ENCODE measurements at regions not wholly inside any gene's neighbourhood (a gene's known extent, or its start where the extent isn't known, plus 50 kb on each side); places are given as distances from the start of the nearest gene placed in this dataset.
A peak's percentile ranks its signal among the peaks of the same experiment; 100 is the strongest.

- DNase-seq: no peak
Measured at GRCh38 chr1:181341026-181341632, 142.2 kb upstream of the CACNA1E start.

DNA sequence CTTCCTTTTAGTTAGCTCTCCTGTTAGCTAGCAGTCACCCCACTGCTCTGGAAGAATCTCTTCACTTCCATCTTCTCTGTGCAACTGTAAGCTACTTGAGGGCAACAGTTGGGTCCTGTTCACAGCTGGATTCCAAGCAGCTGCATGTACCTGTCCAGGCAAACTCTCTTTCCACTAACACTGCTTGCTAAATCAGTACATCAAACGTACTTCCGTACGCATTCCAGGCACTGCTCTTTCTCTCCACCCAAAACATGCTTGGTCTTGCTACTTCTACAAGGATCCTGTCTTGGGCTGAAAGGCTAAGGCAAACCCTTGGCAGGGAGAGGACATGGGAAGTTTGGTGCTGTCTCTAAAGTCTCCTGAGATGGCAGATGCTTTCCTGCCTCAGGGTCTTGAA is 139.2 kb upstream of the CACNA1E start:
- DNase-seq: no peak

GRCh38 chr1:181345146-181345545 is 138.2 kb upstream of the CACNA1E start:
- DNase-seq: no peak

DNA sequence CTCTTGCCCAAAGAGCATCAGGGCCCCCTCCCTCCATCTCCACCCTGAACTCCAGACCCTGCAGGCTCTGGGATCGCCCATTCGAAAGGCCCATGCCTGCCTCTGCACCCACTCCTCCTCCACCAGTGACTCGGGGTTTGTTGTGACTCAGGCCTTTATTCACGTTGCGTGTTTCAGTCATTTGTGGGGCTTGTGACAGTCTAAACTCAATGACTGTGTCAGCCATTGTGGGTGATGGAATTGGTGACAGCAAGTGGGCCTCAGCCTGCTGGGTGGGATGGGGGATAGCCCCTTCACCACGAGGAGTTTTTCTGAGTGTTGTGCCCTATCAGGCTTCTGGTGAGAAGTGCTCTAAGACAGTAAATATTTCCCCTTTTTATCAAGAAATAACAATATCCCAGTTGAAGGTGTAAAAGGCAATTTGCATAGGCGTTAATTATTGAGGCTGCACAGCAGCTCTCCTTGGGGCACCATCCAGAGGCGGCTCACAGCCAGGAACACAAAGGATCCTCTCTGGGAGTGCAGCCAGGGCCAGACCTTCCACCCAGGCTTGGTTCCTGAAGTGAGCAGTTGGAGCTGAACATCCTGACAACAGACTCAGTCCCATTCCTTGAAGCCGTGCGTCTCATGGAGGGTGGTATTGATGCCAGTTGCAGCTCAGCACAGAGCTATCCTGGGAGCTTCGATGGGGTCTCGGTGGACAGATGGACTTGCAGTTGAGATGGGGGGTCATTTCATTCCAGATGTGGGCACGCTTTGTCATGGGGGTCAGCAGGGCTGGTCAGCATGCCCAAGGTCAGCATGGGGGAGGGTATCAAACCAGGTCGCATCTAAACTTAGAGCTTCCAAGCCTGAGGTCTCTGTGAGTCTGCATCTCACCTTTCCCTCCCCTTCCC is 135.6 kb upstream of the CACNA1E start:
- no peak for DNase-seq

DNA sequence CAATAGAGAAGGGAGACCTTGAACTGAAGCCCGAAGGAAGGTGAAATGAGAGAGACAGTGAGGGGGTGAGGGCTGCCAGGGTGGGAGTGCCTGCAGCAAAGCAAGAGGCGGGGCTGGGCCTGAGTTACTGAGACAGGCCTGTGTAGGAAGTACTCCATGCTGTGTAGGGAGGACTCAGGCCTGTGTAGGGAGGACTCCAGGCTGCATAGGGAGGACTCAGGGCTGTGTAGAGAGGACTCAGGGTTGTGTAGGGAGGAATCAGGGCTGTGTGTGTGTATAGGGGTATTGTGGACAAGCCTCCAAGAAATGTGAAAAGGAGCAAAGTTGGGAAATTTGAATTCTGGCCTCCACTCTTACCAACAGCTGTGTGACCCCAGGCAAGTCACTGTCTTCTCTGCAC is 133.8 kb upstream of the CACNA1E start:
- no peak for DNase-seq

DNA sequence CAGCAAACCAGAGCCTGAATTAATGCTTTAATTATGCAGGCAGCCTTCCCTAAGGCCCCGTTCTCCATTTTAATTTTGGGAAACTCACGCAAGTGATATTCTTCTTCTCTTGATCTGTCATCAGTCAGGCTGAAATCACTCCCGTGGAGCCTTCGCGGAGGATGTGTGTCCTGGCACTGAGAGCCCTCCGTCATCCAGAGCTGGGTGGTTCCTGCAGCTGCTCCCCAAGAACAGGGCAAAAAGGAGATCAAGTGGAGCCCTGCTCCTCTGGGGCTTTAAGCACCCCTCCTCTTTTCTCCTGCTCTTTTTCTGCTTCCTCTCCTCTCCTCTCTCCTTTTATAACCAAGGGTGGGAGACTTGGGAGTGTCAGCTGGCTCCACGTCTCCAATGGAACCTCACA is 133.2 kb upstream of the CACNA1E start:
- DNase-seq: no peak

GRCh38 chr1:181351740-181352139 is 131.6 kb upstream of the CACNA1E start:
- DNase-seq: no peak

DNA sequence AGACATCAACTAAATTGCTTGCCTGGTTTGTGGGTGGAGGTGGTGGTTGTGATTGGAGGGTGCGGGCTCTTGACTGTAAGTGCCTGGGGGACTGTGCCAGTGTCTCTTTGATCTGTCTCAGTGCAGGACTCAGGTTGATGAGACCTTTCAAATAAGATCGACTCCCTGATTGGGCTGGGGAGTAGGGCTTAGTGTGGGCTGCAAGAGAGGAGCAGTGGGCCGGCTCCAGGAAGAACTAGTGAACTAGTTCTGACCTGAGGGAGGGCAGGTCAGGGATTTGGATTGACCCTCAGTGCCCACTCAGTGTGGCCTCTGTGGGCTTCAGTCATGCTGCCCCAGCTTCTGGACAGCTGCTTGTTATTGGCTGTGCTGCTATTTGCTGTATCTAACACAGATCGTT is 130.6 kb upstream of the CACNA1E start:
- DNase-seq: no peak

GRCh38 chr1:181353526-181353925 is 129.8 kb upstream of the CACNA1E start:
- DNase-seq: peak; percentile 40 to 46

GRCh38 chr1:181354865-181355264 is 128.5 kb upstream of the CACNA1E start:
- DNase-seq: no peak

- no peak for DNase-seq
Measured at GRCh38 chr1:181356505-181357340, 126.6 kb upstream of the CACNA1E start.

DNA sequence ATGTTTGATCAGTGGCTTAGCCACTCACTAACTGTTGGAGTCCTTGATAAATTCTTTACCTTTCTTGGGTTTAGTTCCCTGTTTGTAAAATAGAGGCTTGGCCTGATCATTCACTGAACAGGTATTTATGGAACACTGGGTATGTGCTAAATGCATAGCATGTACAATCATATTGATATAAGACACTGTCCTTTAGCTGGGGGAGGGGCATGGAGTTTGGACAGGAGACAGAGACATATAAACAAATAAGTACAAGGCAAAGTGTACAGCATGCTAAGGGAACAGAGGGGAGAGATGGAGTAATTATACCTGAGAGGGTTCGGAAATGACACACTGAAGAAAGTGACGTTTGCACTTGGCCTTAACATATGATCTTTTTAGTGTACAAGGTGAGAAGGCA is 124.3 kb upstream of the CACNA1E start:
- DNase-seq: no peak

DNA sequence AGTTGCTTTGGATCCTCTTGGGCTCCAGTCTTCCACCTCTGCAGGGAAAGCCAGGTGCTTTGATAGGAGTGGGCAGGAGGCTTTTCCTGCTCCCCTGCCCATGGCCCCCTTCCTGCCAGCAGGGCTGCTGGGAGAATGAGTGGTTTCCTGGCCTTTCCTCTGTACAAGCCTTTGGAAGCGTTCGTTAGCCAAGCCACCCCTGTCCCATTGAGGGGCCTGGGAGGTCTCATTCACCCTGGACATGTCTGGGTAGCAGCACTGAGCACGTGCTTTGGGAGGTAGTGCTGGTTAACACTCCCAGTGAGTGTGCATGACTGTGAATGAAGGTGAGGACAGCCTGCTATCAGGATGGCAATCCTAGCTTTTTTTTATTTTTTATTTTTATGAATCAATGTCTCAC is 118.5 kb upstream of the CACNA1E start:
- DNase-seq: no peak

DNA sequence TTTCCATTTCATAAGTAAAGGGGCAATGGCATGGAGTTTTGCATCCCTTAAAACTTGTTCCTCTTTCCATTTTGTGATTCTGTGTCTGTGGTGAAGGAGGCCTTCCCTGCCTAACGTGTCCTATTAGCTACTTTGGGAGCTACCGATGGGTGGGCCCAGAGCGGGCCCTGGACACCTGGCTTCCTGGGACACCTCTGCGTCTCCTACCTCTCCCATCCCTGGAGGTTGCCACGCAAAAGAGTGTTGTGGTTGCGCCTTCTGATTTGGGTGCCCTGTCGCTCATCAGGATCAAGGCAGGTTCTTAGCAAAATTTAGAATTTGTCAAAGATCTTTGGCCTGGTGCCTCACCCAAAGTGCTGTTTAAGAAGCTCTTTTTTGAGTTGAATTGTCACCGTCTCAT is 116.4 kb upstream of the CACNA1E start:
- no peak for DNase-seq

DNA sequence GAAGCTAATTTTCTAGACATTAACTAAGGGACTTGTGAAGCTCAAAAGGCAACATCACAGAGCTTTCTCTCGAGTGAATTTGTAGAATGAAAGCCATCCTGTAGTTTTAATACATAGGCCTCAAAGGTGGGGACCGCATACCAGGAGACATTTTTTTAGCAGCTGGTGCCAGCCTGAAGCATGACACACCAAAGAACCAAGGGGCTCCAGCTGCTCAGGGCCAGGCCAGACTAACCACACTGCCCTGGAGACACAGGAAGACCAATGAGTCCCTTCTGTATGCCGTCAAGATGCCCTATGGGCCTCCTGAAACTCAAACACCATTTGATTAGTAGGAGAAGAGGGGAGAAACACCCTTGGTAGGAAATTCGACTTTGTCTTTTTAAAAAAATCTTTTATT is 113.9 kb upstream of the CACNA1E start:
- DNase-seq: no peak

DNA sequence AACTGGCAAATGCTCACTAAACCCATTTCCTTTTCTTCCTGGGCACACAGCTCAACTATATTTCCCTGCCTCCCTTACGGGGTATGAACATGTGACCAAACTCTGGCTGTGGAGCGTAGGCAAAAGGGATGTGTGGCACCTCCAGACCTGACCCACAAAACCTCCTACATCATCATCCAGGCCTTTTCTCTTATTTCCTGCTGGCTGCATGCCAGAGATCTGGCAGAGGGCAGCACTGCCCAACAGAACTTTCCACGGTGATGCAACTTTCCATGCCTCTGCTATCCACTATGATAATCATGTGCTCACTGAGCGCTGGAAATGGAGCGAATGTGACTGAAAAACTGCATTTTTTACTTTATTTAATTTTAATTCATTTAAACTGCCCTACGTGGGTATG is 99.6 kb upstream of the CACNA1E start:
- DNase-seq: no peak

GRCh38 chr1:181386340-181386739 is 97.0 kb upstream of the CACNA1E start:
- DNase-seq: no peak

DNA sequence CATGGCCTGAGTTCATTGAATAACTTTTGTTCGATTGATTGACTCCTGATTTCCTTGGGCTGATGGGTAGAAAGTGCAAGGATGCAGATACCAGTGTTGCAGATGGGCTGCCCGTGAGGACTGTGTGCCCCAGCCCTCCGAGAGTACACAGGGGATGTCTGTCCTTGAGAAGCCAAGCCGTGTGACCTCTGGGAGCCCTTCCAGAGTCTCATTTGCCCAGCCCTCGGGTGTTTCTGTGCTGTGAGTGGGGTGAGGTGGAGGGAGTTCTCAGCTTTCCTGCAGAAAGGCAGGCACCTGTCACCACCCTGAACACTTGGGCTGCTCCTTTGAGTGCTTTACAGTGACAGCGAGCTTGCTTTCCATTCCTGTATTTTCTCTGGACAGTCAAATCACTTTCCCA is 96.4 kb upstream of the CACNA1E start:
- no peak for DNase-seq

DNA sequence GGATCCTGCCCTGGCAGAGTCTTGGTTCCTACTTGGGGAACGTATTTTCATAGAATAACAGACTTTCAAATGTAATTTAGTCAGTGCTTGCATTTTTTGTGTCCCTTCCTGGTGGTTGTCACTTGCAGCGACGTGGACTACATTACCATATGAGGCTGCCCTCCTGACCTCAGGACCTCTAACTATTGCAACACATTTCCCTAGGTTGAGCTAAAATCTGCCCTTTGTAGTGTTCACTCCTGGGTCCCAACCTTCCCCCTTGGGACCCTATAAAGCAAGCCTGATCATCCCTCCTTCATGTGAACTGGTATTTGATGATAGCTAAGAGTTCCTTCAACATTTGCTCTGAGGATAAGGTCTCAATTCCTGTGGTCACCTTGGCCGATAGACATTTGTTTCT is 95.6 kb upstream of the CACNA1E start:
- DNase-seq: no peak

DNA sequence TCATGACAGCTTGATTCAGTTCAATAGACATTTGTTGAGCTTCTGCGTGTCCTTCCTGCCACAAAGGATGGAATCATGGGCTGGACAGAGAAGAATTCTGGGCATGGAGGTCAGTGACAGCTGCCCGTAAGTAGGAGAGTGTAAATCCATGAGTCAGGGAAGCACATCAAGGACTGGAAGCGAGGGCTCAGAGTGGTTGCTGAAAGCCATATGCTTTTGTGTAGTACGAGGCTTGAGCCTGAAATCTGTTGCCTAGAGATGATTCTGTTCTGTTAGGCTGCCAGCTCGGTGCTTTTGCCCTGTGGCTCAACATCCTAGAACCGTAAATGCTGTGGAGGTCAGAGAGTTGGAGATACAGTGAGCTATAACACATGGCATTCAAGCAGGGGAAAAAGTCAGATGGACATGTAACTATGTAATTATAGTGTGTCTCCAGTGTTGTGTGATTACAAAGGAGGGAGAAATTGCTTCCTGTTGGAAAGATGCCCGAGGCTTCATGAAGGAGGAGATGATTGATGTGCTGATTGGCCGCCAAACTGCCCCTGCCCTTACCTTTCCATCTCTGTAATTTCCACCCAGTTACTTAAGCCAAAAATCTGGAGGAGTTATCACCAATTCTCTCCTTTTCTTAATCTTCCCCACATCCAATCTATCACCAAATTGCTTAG is 92.8 kb upstream of the CACNA1E start:
- no peak for DNase-seq

- DNase-seq: peak in 1 of 2 experiments; percentile 21
Measured at GRCh38 chr1:181391301-181391900, 91.9 kb upstream of the CACNA1E start.

DNA sequence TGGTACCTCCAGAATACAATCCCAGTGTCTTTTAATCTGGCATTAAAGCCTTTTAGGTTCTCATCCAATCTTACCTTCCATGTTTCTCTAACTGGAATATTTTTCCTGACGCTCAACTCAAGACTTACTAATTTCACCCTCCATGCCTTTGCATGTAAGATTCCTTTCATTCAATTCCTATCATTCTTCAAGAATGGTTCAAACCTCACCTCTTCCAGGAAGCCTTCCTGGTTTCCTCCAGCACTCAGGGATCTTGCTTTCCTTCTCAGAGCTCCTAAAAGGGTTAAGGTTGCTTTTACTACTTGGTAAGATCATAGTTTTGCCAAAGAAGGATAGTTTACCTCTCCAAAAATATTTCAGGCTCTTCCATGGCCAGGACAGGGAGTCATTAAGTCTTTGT is 91.2 kb upstream of the CACNA1E start:
- no peak for DNase-seq
